ENCODE measurements at regions not wholly inside any gene's neighbourhood (a gene's known extent, or its start where the extent isn't known, plus 50 kb on each side); places are given as distances from the start of the nearest gene placed in this dataset.
"Not testable (repeated sequence)": the region's sequence is repeated elsewhere in the genome, so short reads cannot be mapped to it uniquely, and the experiment has no call there.

- 94% methylated on average over 3 of the region's 7 CpGs for WGBS
Observed at GRCh38 chr9:30616782-30617181, 1767.7 kb upstream of the ACO1 start.

DNA sequence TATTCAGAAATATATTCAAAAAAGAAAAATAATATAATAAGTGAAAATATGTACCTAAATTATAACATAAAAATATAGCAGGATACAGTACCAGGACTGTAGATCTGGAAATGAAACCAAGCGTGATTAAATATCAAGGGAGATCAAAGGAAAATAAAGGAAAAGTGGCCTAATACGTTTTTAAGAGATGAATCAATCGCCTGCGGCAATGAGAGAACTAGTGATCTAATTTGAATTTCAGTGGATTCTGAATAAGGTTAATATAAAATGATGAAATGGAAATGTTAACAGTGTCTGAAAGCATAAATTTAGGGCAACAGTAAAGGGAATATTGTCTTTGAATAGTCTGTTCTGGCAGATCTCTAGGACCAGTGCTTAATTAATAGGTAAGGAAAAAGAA lies 1761.9 kb upstream of the ACO1 start:
- H2AK5ac ChIP-seq (ENCODE audit: low read length, severe bottlenecking), result no peak overlapping the region
- H2AFZ ChIP-seq (ENCODE audit: low read depth, low read length), result no peak overlapping the region
- H2BK5ac ChIP-seq (ENCODE audit: low read depth, low read length, poor library complexity, severe bottlenecking), result no peak overlapping the region
- H4K8ac ChIP-seq (ENCODE audit: low read length), result no peak overlapping the region
- no peak overlapping the region for H2BK12ac ChIP-seq (ENCODE audit: low read length in 2 of 2)
- H3K36me3 ChIP-seq (ENCODE audit: control insufficient read depth in 1 of 2, insufficient read depth in 2 of 2, low read depth in 1 of 2, low read length in 2 of 2), result no peaks in the 10 kb centered on the region
- H3K4me1 ChIP-seq (ENCODE audit: control insufficient read depth, insufficient read depth, low read depth, low read length), result no peaks in the 10 kb centered on the region
- no peak overlapping the region for H3K23ac ChIP-seq (ENCODE audit: low read length in 2 of 2)
- no peaks in the 10 kb centered on the region for H3K79me1 ChIP-seq (replicated peaks; ENCODE audit: low read length, poor library complexity, severe bottlenecking)
- H3K9me3 ChIP-seq (ENCODE audit: control insufficient read depth, low read length), result no peaks in the 10 kb centered on the region
- H3K27ac ChIP-seq (ENCODE audit: low read length, poor library complexity, severe bottlenecking), result no peak overlapping the region
- 81% methylated on average over 4 of the region's 4 CpGs for WGBS
- H3K9ac ChIP-seq (ENCODE audit: low read length), result no peak overlapping the region
- no peak overlapping the region for H2BK15ac ChIP-seq (ENCODE audit: low read depth, poor library complexity, severe bottlenecking)
- no peak for DNase-seq
- H3K4me3 ChIP-seq (ENCODE audit: insufficient read depth in 1 of 2, low read depth in 1 of 2, low read length in 2 of 2), result no peak overlapping the region
- no peak overlapping the region for H3K18ac ChIP-seq (ENCODE audit: low read depth in 1 of 2, low read length in 2 of 2)
- no peaks in the 10 kb centered on the region for H3K27me3 ChIP-seq (ENCODE audit: control insufficient read depth in 1 of 2, insufficient read depth in 1 of 2, low read length in 2 of 2)
- no peak overlapping the region for H3K4ac ChIP-seq (ENCODE audit: low read depth in 1 of 2, low read length in 2 of 2)
- H2BK120ac ChIP-seq (ENCODE audit: low read depth, low read length), result no peak overlapping the region
- H4K91ac ChIP-seq (ENCODE audit: low read length), result no peak overlapping the region
- no peak overlapping the region for H3K14ac ChIP-seq (ENCODE audit: low read length in 2 of 2)
- H3K4me2 ChIP-seq (ENCODE audit: low read length, poor library complexity, severe bottlenecking), result no peak overlapping the region

More at GRCh38 chr9:30616782-30617181, 1767.7 kb upstream of the ACO1 start:
- not testable (repeated sequence) for H3K9me3 ChIP-seq (ENCODE audit: control insufficient read depth, low read length); H3K18ac ChIP-seq (ENCODE audit: low read depth in 1 of 2, low read length in 2 of 2); H2BK120ac ChIP-seq (ENCODE audit: low read depth, low read length); H2AFZ ChIP-seq (ENCODE audit: low read depth, low read length); H3K36me3 ChIP-seq (ENCODE audit: control insufficient read depth in 1 of 2, insufficient read depth in 2 of 2, low read depth in 1 of 2, low read length in 2 of 2); H3K79me1 ChIP-seq (replicated peaks; ENCODE audit: low read length, poor library complexity, severe bottlenecking); H4K8ac ChIP-seq (ENCODE audit: low read length); H3K4ac ChIP-seq (ENCODE audit: low read depth in 1 of 2, low read length in 2 of 2); H2BK12ac ChIP-seq (ENCODE audit: low read length in 2 of 2); H2BK15ac ChIP-seq (ENCODE audit: low read depth, poor library complexity, severe bottlenecking); H3K9ac ChIP-seq (ENCODE audit: low read length); H2BK5ac ChIP-seq (ENCODE audit: low read depth, low read length, poor library complexity, severe bottlenecking); H3K14ac ChIP-seq (ENCODE audit: low read length in 2 of 2); H2AK5ac ChIP-seq (ENCODE audit: low read length, severe bottlenecking); H3K4me2 ChIP-seq (ENCODE audit: low read length, poor library complexity, severe bottlenecking); H3K27ac ChIP-seq (ENCODE audit: low read length, poor library complexity, severe bottlenecking); H3K27me3 ChIP-seq (ENCODE audit: control insufficient read depth in 1 of 2, insufficient read depth in 1 of 2, low read length in 2 of 2); DNase-seq; H3K23ac ChIP-seq (ENCODE audit: low read length in 2 of 2); H4K91ac ChIP-seq (ENCODE audit: low read length); H3K4me1 ChIP-seq (ENCODE audit: control insufficient read depth, insufficient read depth, low read depth, low read length); H3K4me3 ChIP-seq (ENCODE audit: insufficient read depth in 1 of 2, low read depth in 1 of 2, low read length in 2 of 2)

DNA sequence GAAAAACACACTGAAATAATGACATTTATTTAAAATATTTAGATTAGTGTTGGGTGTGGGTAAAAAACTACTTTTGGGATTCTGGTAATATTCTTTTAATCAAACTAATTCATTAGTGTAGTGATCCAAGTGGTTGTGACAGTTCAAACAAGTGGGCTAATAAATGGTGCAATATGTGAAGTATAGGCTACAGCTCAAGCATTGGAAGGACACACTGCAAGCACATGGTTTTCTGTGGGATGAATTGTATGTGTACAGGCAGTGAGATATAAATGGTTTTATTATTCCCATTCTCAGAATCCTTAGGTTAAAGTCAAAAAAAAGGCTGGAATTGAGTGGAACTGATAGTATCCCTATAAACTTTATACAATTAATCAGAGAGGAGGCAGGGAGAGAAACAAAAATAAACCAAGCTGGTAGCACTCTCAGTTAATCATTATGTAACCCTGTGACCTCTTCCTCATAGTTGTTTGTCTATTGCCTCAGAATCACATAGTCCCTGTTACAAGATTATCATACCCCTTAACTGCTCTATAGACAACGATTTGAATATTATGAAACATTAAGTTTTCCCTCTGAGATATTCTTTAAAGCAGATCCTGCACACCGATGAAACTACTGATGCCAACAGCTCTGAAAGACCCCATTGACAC lies 1755.4 kb upstream of the ACO1 start:
- no peak overlapping the region for H3K14ac ChIP-seq (ENCODE audit: low read length in 2 of 2)
- no peaks in the 10 kb centered on the region for H3K27me3 ChIP-seq (ENCODE audit: control insufficient read depth in 1 of 2, insufficient read depth in 1 of 2, low read length in 2 of 2)
- no peak overlapping the region for H4K91ac ChIP-seq (ENCODE audit: low read length)
- DNase-seq, result no peak
- H4K8ac ChIP-seq (ENCODE audit: low read length), result no peak overlapping the region
- H3K9me3 ChIP-seq (ENCODE audit: control insufficient read depth, low read length), result no peaks in the 10 kb centered on the region
- H2BK15ac ChIP-seq (ENCODE audit: low read depth, poor library complexity, severe bottlenecking), result no peak overlapping the region
- 63% methylated on average over 2 of the region's 2 CpGs for WGBS
- no peak overlapping the region for H3K4me3 ChIP-seq (ENCODE audit: insufficient read depth in 1 of 2, low read depth in 1 of 2, low read length in 2 of 2)
- no peak overlapping the region for H3K9ac ChIP-seq (ENCODE audit: low read length)
- no peak overlapping the region for H2BK120ac ChIP-seq (ENCODE audit: low read depth, low read length)
- no peak overlapping the region for H3K4ac ChIP-seq (ENCODE audit: low read depth in 1 of 2, low read length in 2 of 2)
- no peak overlapping the region for H3K18ac ChIP-seq (ENCODE audit: low read depth in 1 of 2, low read length in 2 of 2)
- peaks cover 1% of the 10 kb centered on the region for H3K4me1 ChIP-seq (ENCODE audit: control insufficient read depth, insufficient read depth, low read depth, low read length)
- no peak overlapping the region for H3K23ac ChIP-seq (ENCODE audit: low read length in 2 of 2)
- H2AK5ac ChIP-seq (ENCODE audit: low read length, severe bottlenecking), result no peak overlapping the region
- no peaks in the 10 kb centered on the region for H3K79me1 ChIP-seq (replicated peaks; ENCODE audit: low read length, poor library complexity, severe bottlenecking)
- no peaks in the 10 kb centered on the region for H3K36me3 ChIP-seq (ENCODE audit: control insufficient read depth in 1 of 2, insufficient read depth in 2 of 2, low read depth in 1 of 2, low read length in 2 of 2)
- no peak overlapping the region for H2AFZ ChIP-seq (ENCODE audit: low read depth, low read length)
- H2BK5ac ChIP-seq (ENCODE audit: low read depth, low read length, poor library complexity, severe bottlenecking), result no peak overlapping the region
- no peak overlapping the region for H2BK12ac ChIP-seq (ENCODE audit: low read length in 2 of 2)
- peak overlapping the region; percentile 6 for H3K4me2 ChIP-seq (ENCODE audit: low read length, poor library complexity, severe bottlenecking)
- H3K27ac ChIP-seq (ENCODE audit: low read length, poor library complexity, severe bottlenecking), result peak overlapping the region; percentile 67

DNA sequence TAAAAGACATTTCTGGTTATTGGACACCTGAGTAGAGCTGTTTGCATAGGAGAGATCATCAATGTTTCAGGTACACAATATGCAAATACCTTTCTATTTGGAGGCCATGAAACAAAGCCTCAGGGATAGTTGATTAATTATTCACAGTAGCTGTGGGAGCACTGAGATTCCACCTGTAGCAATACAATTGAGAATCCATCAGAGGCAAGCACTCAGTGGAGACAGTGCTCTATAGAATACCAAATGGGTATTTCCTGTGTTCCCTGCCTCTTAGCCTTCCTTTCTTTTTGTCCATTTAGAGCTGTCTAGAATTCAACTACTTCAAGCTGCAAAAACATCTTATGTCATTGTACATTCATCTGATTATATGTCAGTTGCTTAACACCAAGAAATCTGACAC lies 1754.0 kb upstream of the ACO1 start:
- Histone ChIP-seq H3K23ac (ENCODE audit: low read length in 2 of 2) (no peak overlapping the region), H3K18ac (ENCODE audit: low read depth in 1 of 2, low read length in 2 of 2) (no peak overlapping the region), H3K4ac (ENCODE audit: low read depth in 1 of 2, low read length in 2 of 2) (no peak overlapping the region), H2BK5ac (ENCODE audit: low read depth, low read length, poor library complexity, severe bottlenecking) (no peak overlapping the region), H2AK5ac (ENCODE audit: low read length, severe bottlenecking) (no peak overlapping the region), H3K14ac (ENCODE audit: low read length in 2 of 2) (no peak overlapping the region), H3K27ac (ENCODE audit: low read length, poor library complexity, severe bottlenecking) (peak overlapping the region; percentile 24), H3K36me3 (ENCODE audit: control insufficient read depth in 1 of 2, insufficient read depth in 2 of 2, low read depth in 1 of 2, low read length in 2 of 2) (no peaks in the 10 kb centered on the region), H4K91ac (ENCODE audit: low read length) (no peak overlapping the region), H3K9ac (ENCODE audit: low read length) (no peak overlapping the region), H3K79me1 (replicated peaks; ENCODE audit: low read length, poor library complexity, severe bottlenecking) (no peaks in the 10 kb centered on the region), H2AFZ (ENCODE audit: low read depth, low read length) (no peak overlapping the region), H3K27me3 (ENCODE audit: control insufficient read depth in 1 of 2, insufficient read depth in 1 of 2, low read length in 2 of 2) (no peaks in the 10 kb centered on the region), H2BK12ac (ENCODE audit: low read length in 2 of 2) (no peak overlapping the region), H3K4me3 (ENCODE audit: insufficient read depth in 1 of 2, low read depth in 1 of 2, low read length in 2 of 2) (no peak overlapping the region), H3K4me2 (ENCODE audit: low read length, poor library complexity, severe bottlenecking) (no peak overlapping the region), H3K4me1 (ENCODE audit: control insufficient read depth, insufficient read depth, low read depth, low read length) (peaks cover 1% of the 10 kb centered on the region), H4K8ac (ENCODE audit: low read length) (no peak overlapping the region), H2BK15ac (ENCODE audit: low read depth, poor library complexity, severe bottlenecking) (no peak overlapping the region), H3K9me3 (ENCODE audit: control insufficient read depth, low read length) (no peaks in the 10 kb centered on the region), H2BK120ac (ENCODE audit: low read depth, low read length) (no peak overlapping the region)
- DNase-seq, result no peak
